ENCODE measurements at regions not wholly inside any gene's neighbourhood (a gene's known extent, or its start where the extent isn't known, plus 50 kb on each side); places are given as distances from the start of the nearest gene placed in this dataset.

DNA sequence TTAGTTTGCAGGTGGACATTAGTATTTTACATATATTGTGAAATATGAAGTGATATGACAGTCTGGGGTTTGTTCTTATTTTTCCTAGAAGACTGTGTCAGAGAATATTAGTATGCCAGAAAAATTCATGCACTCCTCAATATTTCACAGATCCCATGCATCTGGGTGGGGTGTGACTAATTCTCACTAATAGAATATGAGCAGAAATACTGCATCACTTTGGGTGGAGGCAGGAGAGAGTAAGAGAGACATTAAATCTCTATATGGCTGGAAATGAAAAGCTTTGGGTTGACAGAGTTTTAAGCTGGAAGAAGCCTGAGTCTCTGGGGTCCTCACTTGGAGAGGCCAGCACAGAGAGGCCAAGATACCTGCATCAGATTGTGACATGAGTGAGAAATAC, 101.3 kb upstream of the DPH6 start:
- H3K4me3 ChIP-seq, result no peak overlapping the region
- H3K4me2 ChIP-seq, result no peak overlapping the region
- H3K9me3 ChIP-seq, result no peaks in the 10 kb centered on the region
- H3K4me1 ChIP-seq, result no peaks in the 10 kb centered on the region
- POLR2A ChIA-PET, result no interaction called here
- FAIRE-seq (no peak), DNase-seq (ENCODE audit: low read depth in 1 of 2, low spot score in 1 of 2) (no peak), ATAC-seq (no peak)
- no peak overlapping the region for H3K27ac ChIP-seq
- TF ChIP-seq CHD2 (IDR thresholded peaks at IDR 0.05; ENCODE audit: low read length, partially characterized antibody), result no peak
- no peak for TF ChIP-seq RCOR1 (IDR thresholded peaks at IDR 0.05; ENCODE audit: low read depth, low read length)
- TF ChIP-seq MAZ (IDR thresholded peaks at IDR 0.05; ENCODE audit: borderline replicate concordance, low read depth, low read length), result no peak
- TF ChIP-seq ZSCAN20 (CRISPR knock-in tag; IDR thresholded peaks at IDR 0.05), result no peak
- CTCF ChIA-PET, result no interaction called here

DNA sequence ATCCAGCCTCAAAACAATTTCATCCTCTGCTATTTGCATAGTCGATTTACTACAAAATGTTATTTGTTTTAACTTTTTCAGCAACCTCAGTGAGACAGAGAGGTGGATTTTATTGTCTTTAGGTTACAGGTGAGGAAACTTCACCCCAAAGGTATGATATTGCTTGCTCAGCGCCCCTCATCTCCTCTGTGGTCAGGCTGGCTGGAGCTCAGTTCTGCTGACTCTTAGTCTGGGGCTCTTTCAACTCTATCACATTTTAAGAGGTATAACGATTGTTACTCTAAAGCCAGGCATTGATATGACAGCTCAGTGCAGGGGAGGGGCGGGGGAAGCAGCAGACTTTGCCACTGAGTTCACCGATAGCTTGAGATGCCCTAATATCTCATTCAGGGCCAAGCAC, 103.0 kb upstream of the DPH6 start:
- H3K4me1 ChIP-seq, result no peaks in the 10 kb centered on the region
- no peak overlapping the region for H3K27ac ChIP-seq
- no peak for DNase-seq (ENCODE audit: low read depth in 1 of 2, low spot score in 1 of 2)
- no peak for ATAC-seq
- no peak for FAIRE-seq
- CTCF ChIA-PET, result no interaction called here
- no peak for TF ChIP-seq HDAC2 (IDR thresholded peaks at IDR 0.05)
- TF ChIP-seq NFE2L2 (conservative IDR thresholded peaks at IDR 0.05; ENCODE audit: low read length), result no peak
- TF ChIP-seq ESRRA (IDR thresholded peaks at IDR 0.05; ENCODE audit: borderline replicate concordance, low read length), result no peak
- no peak for TF ChIP-seq CHD4 (IDR thresholded peaks at IDR 0.05; ENCODE audit: borderline replicate concordance)
- no peak for TF ChIP-seq SMC3 (IDR thresholded peaks at IDR 0.05)
- no peak for TF ChIP-seq TFCP2L1 (CRISPR knock-in tag; IDR thresholded peaks at IDR 0.05)
- no peak for TF ChIP-seq BCL3 (IDR thresholded peaks at IDR 0.05)
- no peak for TF ChIP-seq BHLHE40 (IDR thresholded peaks at IDR 0.05; ENCODE audit: low read depth, low read length)
- no peak for TF ChIP-seq HEYL (CRISPR knock-in tag; IDR thresholded peaks at IDR 0.05)
- no peak for TF ChIP-seq MAZ (IDR thresholded peaks at IDR 0.05; ENCODE audit: borderline replicate concordance, low read depth, low read length)
- POLR2A ChIA-PET, result no interaction called here
- WGBS (ENCODE audit: missing lambda C conversion rate), result 28% methylated on average over 5 of the region's 5 CpGs
- H3K9me3 ChIP-seq, result no peaks in the 10 kb centered on the region
- no peak overlapping the region for H3K4me3 ChIP-seq
- no peak overlapping the region for H3K4me2 ChIP-seq

DNA sequence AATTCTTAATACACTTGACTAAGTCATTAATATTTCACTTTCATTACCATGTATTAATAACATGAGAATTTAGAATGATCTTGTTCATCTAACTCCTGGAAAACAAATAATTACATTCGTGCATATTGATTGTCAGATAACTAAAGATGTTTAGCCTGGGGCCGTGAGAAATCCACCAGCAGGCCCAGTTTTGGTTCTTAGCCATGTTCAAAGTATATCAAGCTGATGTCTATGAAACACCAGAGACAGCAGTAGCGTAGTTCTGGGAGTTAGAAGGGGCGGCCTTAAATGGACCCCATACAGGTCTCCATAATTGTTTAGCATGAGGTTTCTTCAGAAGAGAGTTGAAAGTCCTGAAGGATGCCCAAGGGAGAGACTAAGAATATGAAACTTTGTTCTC, 103.6 kb upstream of the DPH6 start:
- 47% methylated on average over 4 of the region's 4 CpGs for WGBS (ENCODE audit: missing lambda C conversion rate)
- no peak for TF ChIP-seq CEBPB (IDR thresholded peaks at IDR 0.05)
- TF ChIP-seq HEYL (CRISPR knock-in tag; IDR thresholded peaks at IDR 0.05), result no peak
- no peak for TF ChIP-seq POLR2AphosphoS2 (conservative IDR thresholded peaks at IDR 0.05; ENCODE audit: low read length)
- TF ChIP-seq EHMT2 (IDR thresholded peaks at IDR 0.05; ENCODE audit: low read depth), result no peak
- TF ChIP-seq REST (IDR thresholded peaks at IDR 0.05), result no peak
- TF ChIP-seq POLR2A (IDR thresholded peaks at IDR 0.05; ENCODE audit: low read length), result no peak
- TF ChIP-seq RFX5 (IDR thresholded peaks at IDR 0.05), result no peak
- no peak for TF ChIP-seq SREBF2 (IDR thresholded peaks at IDR 0.05)
- no peak for TF ChIP-seq NPAS2 (CRISPR knock-in tag; IDR thresholded peaks at IDR 0.05; ENCODE audit: borderline replicate concordance)
- no peak for TF ChIP-seq TP53 (CRISPR knock-in tag; IDR thresholded peaks at IDR 0.05)
- DNase-seq (ENCODE audit: low read depth in 1 of 2, low spot score in 1 of 2) (no peak), ATAC-seq (no peak), FAIRE-seq (no peak)
- CTCF ChIA-PET, result no interaction called here
- no peak overlapping the region for H3K27ac ChIP-seq
- H3K4me2 ChIP-seq, result no peak overlapping the region
- no peaks in the 10 kb centered on the region for H3K9me3 ChIP-seq
- POLR2A ChIA-PET, result no interaction called here
- no peak overlapping the region for H3K4me3 ChIP-seq
- no peaks in the 10 kb centered on the region for H3K4me1 ChIP-seq
